ENCODE measurements at regions not wholly inside any gene's neighbourhood (a gene's known extent, or its start where the extent isn't known, plus 50 kb on each side); places are given as distances from the start of the nearest gene placed in this dataset.

GRCh38 chr4:37742149-37742548, 56.0 kb upstream of the RELL1 start:
- DNase-seq: no peak
- in situ Hi-C loops (cut with MboI; ENCODE audit: low pct_unique_long_range_greater_than_20kb, low sequenced_read_pairs): no loop called here

GRCh38 chr4:37741564-37741963, 55.4 kb upstream of the RELL1 start:
- DNase-seq: no peak
- in situ Hi-C loops (cut with MboI; ENCODE audit: low pct_unique_long_range_greater_than_20kb, low sequenced_read_pairs): no loop called here

GRCh38 chr4:37740546-37740945, 54.4 kb upstream of the RELL1 start:
- in situ Hi-C loops (cut with MboI; ENCODE audit: low pct_unique_long_range_greater_than_20kb, low sequenced_read_pairs): no loop called here
- DNase-seq: no peak

- in situ Hi-C loops (cut with MboI; ENCODE audit: low pct_unique_long_range_greater_than_20kb, low sequenced_read_pairs): no loop called here
- DNase-seq: no peak
These were observed 51.3 kb upstream of the RELL1 start for GRCh38 chr4:37737466-37737865.
